Breast epithelium (tissue), 3 donors: ENCODE measurements at regions not wholly inside any gene's neighbourhood (a gene's known extent, or its start where the extent isn't known, plus 50 kb on each side); places are given as distances from the start of the nearest gene placed in this dataset.

Source experiments
- POLR2A ChIP-seq: fragments of 450-650 bp; IDR thresholded peaks from one replicate; pipeline ENCODE4 v1.6.1; 2016; ENCODE audit warnings: antibody characterized with exemption, mild to moderate bottlenecking, moderate library complexity
- TF ChIP-seq, protein P1 (sequence below), 3 donors: fragments of 450-650 bp; IDR thresholded peaks; one replicate each; pipeline ENCODE4 v1.5.1; 2016 to 2017; ENCODE audit warnings: antibody characterized with exemption in 3 of 3, mild to moderate bottlenecking in 3 of 3, moderate library complexity in 3 of 3

DNA sequence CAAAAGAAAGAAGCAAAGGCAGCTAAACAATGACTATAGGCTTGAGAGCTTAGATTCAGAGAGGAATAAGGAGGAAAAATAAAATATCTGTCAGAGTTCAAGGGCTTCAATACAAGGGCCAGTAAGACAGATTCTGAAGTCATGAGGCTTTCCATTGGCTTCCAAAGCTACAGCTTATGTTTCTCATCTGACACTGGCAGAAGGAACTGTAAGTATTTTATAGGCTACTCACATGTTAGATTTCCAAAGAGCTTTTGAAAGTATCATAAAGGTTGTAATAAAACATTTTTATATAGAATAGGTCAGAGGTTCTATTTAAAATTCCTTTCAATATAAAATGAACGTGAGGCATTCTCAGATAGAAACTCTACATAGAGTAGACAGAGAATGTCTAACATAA lies 746.6 kb upstream of the NXPH2 start:
- TF ChIP-seq, protein P1, sequence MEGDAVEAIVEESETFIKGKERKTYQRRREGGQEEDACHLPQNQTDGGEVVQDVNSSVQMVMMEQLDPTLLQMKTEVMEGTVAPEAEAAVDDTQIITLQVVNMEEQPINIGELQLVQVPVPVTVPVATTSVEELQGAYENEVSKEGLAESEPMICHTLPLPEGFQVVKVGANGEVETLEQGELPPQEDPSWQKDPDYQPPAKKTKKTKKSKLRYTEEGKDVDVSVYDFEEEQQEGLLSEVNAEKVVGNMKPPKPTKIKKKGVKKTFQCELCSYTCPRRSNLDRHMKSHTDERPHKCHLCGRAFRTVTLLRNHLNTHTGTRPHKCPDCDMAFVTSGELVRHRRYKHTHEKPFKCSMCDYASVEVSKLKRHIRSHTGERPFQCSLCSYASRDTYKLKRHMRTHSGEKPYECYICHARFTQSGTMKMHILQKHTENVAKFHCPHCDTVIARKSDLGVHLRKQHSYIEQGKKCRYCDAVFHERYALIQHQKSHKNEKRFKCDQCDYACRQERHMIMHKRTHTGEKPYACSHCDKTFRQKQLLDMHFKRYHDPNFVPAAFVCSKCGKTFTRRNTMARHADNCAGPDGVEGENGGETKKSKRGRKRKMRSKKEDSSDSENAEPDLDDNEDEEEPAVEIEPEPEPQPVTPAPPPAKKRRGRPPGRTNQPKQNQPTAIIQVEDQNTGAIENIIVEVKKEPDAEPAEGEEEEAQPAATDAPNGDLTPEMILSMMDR (IDR thresholded peaks at IDR 0.05) = no peak
- no peak for TF ChIP-seq POLR2A
